ES-I3 (cell line): ENCODE measurements at regions not wholly inside any gene's neighbourhood (a gene's known extent, or its start where the extent isn't known, plus 50 kb on each side); places are given as distances from the start of the nearest gene placed in this dataset.

ENCODE experiments used
- H3K36me3 ChIP-seq: 2 replicates; pipeline ENCODE4 v1.6.1; 2013; ENCODE audit warnings: mild to moderate bottlenecking, low read length, control low read depth, moderate library complexity; ENCODE audit not compliant: insufficient read depth
- H3K4me1 ChIP-seq: 2 replicates; pipeline ENCODE4 v1.6.1; 2013; ENCODE audit warnings: mild to moderate bottlenecking, control low read depth, low read length; ENCODE audit not compliant: insufficient read depth
- H3K9ac ChIP-seq: 2 replicates; pipeline ENCODE4 v1.6.1; 2013; ENCODE audit warnings: low read depth, mild to moderate bottlenecking, low read length, moderate library complexity
- H3K9me3 ChIP-seq: 2 replicates; pipeline ENCODE4 v1.6.1; 2013; ENCODE audit warnings: mild to moderate bottlenecking, low read length, moderate library complexity; ENCODE audit not compliant: control insufficient read depth, insufficient read depth

DNA sequence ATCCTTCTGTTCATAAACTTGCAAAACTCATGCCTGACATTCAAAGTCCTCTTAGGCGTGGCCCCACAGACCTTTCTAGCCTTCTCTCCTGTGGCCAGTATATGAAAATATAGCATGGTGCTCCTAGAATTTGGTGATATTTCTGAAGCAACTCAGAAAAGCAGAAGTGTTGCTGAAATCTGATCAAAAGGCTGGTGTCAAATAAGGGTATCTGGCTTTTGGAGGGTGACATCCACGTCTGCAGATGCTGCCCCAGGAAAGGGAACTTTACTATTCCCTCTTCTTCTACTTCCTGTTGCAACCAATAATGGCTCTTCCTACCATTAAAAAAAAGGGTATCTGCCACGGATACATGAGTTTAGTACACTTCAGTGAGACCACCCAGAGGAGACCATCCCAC, 83.9 kb upstream of the RPS6KA3 start:
- no peak overlapping the region for H3K9ac ChIP-seq
- no peaks in the 10 kb centered on the region for H3K9me3 ChIP-seq
- H3K4me1 ChIP-seq: no peaks in the 10 kb centered on the region
- H3K36me3 ChIP-seq: no peaks in the 10 kb centered on the region

DNA sequence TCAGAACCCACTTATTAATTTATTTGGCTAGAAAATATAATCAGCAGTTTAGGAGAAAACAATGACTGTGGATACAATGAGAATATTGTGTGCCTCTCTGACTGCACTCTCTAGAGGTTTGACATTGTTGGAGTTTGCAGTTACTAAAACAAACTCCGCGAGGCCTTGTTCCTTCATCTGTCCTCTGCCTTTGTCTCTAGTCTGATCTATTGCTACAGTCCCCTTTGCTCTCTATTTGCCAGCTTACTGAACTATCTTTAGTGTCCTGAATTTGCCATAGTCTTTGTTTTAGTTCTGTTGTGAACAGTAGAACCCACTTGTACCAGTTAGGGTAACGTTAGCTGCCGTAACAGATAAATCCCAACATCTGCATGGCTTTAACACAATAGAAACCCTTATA, 81.4 kb upstream of the RPS6KA3 start:
- H3K9ac ChIP-seq: no peak overlapping the region
- H3K36me3 ChIP-seq: no peaks in the 10 kb centered on the region
- no peaks in the 10 kb centered on the region for H3K4me1 ChIP-seq

DNA sequence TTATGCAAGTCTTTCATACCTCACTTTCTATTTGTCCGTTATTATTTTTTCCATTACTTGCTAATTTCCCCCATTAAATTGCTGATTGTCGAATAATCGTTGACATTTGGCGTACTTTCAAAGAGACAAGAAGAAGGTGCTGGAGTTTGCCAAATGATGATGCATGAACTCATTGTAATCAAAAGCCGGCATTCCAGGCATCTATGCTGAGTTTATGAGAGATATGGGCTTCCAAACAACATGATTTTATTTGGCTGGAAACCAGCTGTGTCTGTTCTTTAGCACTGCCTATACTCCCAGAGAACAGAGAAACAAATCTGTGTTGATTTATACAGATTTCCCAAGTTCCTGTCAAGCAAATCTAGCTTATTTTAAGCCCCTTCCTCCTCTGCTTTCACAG, 80.8 kb upstream of the RPS6KA3 start:
- Histone ChIP-seq H3K9me3 (peaks cover 4% of the 10 kb centered on the region; the same call in 1 of the 2 replicates), H3K9ac (no peak overlapping the region), H3K36me3 (no peaks in the 10 kb centered on the region), H3K4me1 (no peaks in the 10 kb centered on the region)

More for the DNA sequence above, 81.4 kb upstream of the RPS6KA3 start:
- peaks cover 4% of the 10 kb centered on the region; the same call in 1 of the 2 replicates for H3K9me3 ChIP-seq

DNA sequence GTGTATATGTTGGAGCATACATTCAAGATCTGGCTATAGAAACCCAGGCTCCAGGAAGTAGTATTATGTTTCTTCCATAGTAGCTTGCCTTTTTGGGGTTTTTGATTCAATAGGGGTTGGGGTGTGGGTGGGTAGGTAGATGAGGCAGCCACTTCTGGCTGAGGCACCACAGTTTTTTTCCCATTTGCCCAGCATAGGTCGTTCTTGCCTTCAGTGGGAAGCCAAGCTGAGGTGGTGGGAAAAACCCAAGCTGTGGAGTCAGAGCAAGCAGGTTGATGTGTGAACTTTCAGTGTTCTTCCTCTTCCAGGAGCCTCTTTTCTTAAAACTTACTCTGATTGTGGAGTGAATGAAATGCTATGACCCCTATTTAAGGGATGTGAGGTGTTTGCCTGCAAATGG, 67.0 kb upstream of the RPS6KA3 start:
- no peaks in the 10 kb centered on the region for H3K36me3 ChIP-seq
- peaks cover 5% of the 10 kb centered on the region; the same call in 1 of the 2 replicates for H3K4me1 ChIP-seq
- no peak overlapping the region for H3K9ac ChIP-seq
- no peaks in the 10 kb centered on the region for H3K9me3 ChIP-seq

DNA sequence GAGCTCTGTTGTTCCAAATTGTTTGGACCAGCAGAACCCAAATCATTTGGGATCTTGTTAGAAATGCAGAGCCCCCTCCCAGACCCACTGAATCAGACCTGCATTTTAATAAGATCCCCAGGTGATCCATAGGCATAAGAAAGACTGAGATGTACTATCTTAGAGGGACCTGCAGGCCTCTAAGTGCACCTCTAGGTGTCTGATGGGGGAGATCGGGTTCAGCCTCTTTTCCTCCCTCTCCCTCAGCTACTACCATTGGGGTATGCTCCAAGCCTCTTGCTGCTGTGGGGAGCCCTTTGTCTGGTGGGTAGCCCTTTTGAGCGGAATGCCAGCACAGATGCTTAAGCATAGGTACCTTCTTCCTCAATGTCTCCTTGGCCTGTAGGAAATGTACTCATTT, 63.8 kb upstream of the RPS6KA3 start:
- Histone ChIP-seq H3K9me3 (no peaks in the 10 kb centered on the region), H3K36me3 (no peaks in the 10 kb centered on the region), H3K9ac (no peak overlapping the region), H3K4me1 (peaks cover 5% of the 10 kb centered on the region; the same call in 1 of the 2 replicates)

DNA sequence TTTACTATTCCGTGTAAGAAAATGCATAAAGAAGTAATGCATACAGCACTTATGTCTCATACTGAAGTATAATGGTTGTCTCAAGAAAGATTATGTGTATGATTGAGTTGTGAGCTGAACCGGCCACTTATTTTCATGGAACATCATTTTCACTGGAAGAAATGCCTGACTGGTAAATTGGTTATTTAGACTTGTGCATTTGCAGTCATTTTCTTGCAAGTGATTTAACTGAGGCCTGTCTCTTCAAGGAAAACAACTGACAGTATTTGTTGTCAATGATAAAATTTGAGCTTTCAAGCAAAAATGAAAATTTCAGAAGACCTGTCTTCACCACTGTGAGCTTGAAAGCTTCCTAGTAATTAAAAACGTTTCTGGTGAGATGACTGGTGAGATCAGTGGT, 62.7 kb upstream of the RPS6KA3 start:
- Histone ChIP-seq H3K9me3 (no peaks in the 10 kb centered on the region), H3K4me1 (peaks cover 5% of the 10 kb centered on the region; the same call in 1 of the 2 replicates), H3K9ac (no peak overlapping the region), H3K36me3 (no peaks in the 10 kb centered on the region)

DNA sequence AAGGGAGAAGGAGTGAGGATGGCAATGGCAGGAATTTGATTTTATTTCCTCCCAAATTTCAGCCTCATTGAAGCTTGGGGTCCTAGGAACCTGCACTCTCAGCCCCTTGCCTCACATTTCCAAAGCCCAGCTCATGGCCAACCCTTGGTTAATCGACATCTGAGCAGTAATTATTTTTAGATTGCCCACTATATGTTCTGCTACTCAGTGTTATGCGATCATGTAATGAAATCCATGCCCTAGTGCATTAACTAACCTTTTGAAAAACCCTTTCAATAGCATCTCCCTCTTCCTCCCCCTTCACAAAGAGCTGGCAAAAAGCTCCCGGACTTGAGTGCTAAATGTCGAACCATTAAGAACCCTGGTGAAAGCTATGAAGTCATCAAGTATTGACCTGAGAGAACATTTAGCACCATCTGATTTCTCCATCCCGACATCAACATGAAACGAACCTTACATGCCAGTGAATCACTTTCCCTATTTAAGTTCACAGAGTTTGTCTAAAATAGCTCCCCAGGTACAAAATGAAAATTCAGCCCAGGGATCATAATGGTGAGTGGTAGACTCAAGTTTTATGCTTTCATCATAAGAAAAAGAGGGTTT, 59.2 kb upstream of the RPS6KA3 start:
- Histone ChIP-seq H3K9me3 (no peaks in the 10 kb centered on the region), H3K9ac (no peak overlapping the region), H3K4me1 (no peaks in the 10 kb centered on the region), H3K36me3 (no peaks in the 10 kb centered on the region)

DNA sequence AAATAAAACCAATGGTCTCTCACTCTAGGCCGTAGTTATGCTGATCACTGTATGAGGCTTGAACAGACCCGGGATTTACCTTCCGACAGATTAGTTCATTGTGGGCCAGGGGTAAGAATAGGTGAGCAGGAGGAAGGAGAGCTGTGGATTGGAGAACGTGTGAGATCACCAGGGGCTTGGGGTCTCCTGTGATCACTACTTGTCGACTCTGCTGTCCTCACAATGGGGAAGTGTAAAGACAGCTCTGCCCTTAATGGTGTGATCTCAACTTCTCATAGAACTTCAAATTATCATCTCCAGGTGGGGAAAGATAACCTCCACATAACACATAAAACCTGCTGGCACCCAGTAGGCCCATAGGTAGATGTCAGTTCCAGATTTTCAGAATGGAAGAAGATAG, 56.2 kb upstream of the RPS6KA3 start:
- no peaks in the 10 kb centered on the region for H3K9me3 ChIP-seq
- H3K36me3 ChIP-seq: no peaks in the 10 kb centered on the region
- H3K9ac ChIP-seq: no peak overlapping the region
- no peaks in the 10 kb centered on the region for H3K4me1 ChIP-seq

DNA sequence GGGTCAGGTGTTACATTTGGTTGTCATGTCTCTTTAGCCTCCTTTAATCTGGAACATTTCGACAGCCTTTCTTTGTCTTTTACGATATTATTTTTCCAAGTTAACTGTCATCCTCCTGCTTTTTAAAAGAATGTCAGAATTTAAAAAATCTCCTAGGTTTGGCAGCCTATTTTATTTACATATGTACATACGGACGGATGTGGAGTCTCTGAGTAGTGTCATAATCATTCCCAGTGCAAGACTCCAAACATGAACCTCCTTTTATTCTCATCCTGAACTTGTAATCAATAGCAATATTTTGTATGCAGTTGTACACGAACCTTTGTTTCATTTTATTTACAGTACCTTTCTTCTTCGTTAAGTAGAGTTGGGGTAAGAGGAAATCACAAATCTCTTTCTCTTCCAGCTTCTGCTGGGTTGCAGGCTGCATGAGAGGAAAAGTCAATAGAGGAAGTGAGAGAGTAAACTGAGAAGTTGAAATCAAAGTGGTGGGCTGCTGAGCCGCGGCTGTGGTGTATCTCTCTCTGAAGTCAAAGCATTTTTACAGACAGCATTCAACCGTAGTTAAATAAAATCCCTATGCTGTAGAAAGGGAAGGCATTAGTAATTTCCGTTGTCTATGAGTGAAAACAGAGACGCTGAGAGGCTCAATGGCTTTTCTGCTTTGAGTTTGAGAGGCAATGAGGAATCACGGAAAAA, 53.9 kb upstream of the RPS6KA3 start:
- H3K9ac ChIP-seq: no peak overlapping the region
- no peaks in the 10 kb centered on the region for H3K4me1 ChIP-seq
- H3K9me3 ChIP-seq: no peaks in the 10 kb centered on the region
- H3K36me3 ChIP-seq: no peaks in the 10 kb centered on the region

DNA sequence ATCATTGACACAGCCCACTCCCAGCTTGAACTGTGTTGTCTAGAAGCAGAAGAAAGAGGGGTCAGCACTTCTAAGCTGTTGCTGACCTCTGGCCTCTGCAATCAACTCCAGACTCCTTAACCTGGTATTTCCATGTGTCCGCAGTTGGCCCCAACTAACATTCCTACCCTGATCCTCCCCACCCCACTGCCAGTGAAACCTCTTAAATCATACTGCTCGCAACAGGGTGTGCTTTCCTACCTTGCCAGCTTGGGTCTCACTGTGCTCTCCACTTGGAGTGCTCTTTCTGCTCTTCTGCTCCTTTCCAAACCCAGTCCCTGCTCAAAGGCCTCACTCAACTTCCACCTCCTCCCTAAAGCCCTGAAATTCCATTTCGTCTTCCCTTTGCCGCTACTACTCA, 52.3 kb upstream of the RPS6KA3 start:
- H3K4me1 ChIP-seq: no peaks in the 10 kb centered on the region
- H3K9ac ChIP-seq: no peak overlapping the region
- H3K9me3 ChIP-seq: no peaks in the 10 kb centered on the region
- H3K36me3 ChIP-seq: no peaks in the 10 kb centered on the region

DNA sequence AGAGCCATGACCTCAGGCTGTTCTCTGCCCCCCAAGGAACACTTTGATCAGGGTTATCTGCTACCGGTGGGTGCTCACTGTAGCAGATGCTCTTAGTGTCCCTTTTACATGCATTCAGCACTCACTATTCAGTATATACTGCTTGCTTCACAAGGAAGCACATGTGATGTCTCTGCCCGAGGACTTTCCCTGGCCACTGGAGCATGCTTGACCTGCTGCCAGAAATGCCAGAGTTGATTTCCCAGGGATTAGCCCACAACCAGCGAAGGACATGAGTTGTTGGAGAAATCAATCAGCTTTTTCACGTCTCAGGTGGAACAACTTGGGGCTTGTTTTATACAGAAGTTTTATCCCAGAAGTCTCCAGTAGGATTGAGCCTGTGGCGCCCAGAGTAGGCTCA, 51.2 kb upstream of the RPS6KA3 start:
- H3K4me1 ChIP-seq: no peaks in the 10 kb centered on the region
- H3K9ac ChIP-seq: no peak overlapping the region
- H3K9me3 ChIP-seq: no peaks in the 10 kb centered on the region
- H3K36me3 ChIP-seq: no peaks in the 10 kb centered on the region
